IMR-90 (cell line): ENCODE measurements at regions not wholly inside any gene's neighbourhood (a gene's known extent, or its start where the extent isn't known, plus 50 kb on each side); places are given as distances from the start of the nearest gene placed in this dataset.

Source experiments
- ATAC-seq: fragments of 200-7000 bp; cut with Tn5 transposase; 2 replicates; pipeline ENCODE4 v1.9.1; 2020; ENCODE audit warnings: low read depth, mild to moderate bottlenecking, moderate library complexity
- BruUV-seq: library from RNA; stranded (reverse); fragments of 400-500 nt; replicated peaks from 2 replicates; lab custom pipeline; 2021; lab: Mats Ljungman, UMichigan
- CTCF ChIA-PET: fragments of 300-600 bp; formaldehyde crosslinking; extraction: SDS; loops from one replicate; lab custom pipeline; 2021; ENCODE audit warnings: antibody characterized with exemption; lab: Yijun Ruan, JAX
- POLR2A ChIA-PET: fragments of 300-600 bp; sonication (Branson Sonifier 250); formaldehyde crosslinking; loops from one replicate; lab custom pipeline; 2022; ENCODE audit warnings: antibody characterized with exemption; ENCODE audit not compliant: unreplicated experiment; lab: Charles Lee
- DNase-seq: peaks from one replicate; pipeline ENCODE4 v3.0.0; 2013
- H2AFZ ChIP-seq: replicated peaks from 2 replicates; pipeline ENCODE3; 2013; ENCODE audit warnings: low read length, mild to moderate bottlenecking; ENCODE audit not compliant: poor library complexity
- H2AK5ac ChIP-seq: 2 replicates; pipeline ENCODE4 v1.6.1; 2013; ENCODE audit warnings: low read depth, low read length, inconsistent platforms
- H2AK9ac ChIP-seq: replicated peaks from 2 replicates; pipeline ENCODE3; 2013; ENCODE audit warnings: mild to moderate bottlenecking, low read depth, low read length, moderate library complexity; ENCODE audit not compliant: poor library complexity
- H2BK120ac ChIP-seq: 2 replicates; pipeline ENCODE4 v1.6.1; 2013; ENCODE audit warnings: low read depth, low read length, inconsistent platforms
- H2BK15ac ChIP-seq: 3 replicates; pipeline ENCODE4 v1.6.1; 2013; ENCODE audit warnings: low read depth, low read length, inconsistent platforms
- H2BK20ac ChIP-seq: 2 replicates; pipeline ENCODE4 v1.6.1; 2013; ENCODE audit warnings: low read depth, mild to moderate bottlenecking, inconsistent platforms, low read length, moderate library complexity
- H2BK5ac ChIP-seq: 2 replicates; pipeline ENCODE4 v1.6.1; 2013; ENCODE audit warnings: mild to moderate bottlenecking, low read depth, low read length, inconsistent platforms; ENCODE audit not compliant: poor library complexity, severe bottlenecking
- H3K14ac ChIP-seq: replicated peaks from 2 replicates; pipeline ENCODE4 v1.6.1; 2013; ENCODE audit warnings: low read depth, low read length, inconsistent platforms
- H3K18ac ChIP-seq: 2 replicates; pipeline ENCODE4 v1.6.1; 2013; ENCODE audit warnings: low read depth, low read length, control low read depth
- H3K23ac ChIP-seq: 2 replicates; pipeline ENCODE4 v1.6.1; 2013; ENCODE audit warnings: low read depth, low read length, inconsistent platforms
- H3K27ac ChIP-seq: 2 replicates; pipeline ENCODE4 v1.5.1; 2013; ENCODE audit warnings: mild to moderate bottlenecking, control low read depth, low read length; ENCODE audit not compliant: insufficient read depth
- H3K27me3 ChIP-seq: 2 replicates; pipeline ENCODE4 v1.6.1; 2013; ENCODE audit warnings: low read length; ENCODE audit not compliant: control insufficient read depth, insufficient read depth
- H3K36me3 ChIP-seq: 2 replicates; pipeline ENCODE4 v1.6.1; 2013; ENCODE audit warnings: low read length, mixed read lengths; ENCODE audit not compliant: control insufficient read depth, insufficient read depth
- H3K4ac ChIP-seq: 2 replicates; pipeline ENCODE4 v1.6.1; 2013; ENCODE audit warnings: low read depth, low read length, inconsistent platforms
- H3K4me1 ChIP-seq: 2 replicates; pipeline ENCODE4 v1.6.1; 2013; ENCODE audit warnings: low read length, mixed read lengths; ENCODE audit not compliant: control insufficient read depth, insufficient read depth
- H3K4me2 ChIP-seq: 2 replicates; pipeline ENCODE4 v1.6.1; 2013; ENCODE audit warnings: low read depth, mild to moderate bottlenecking, control low read depth, low read length, moderate library complexity
- H3K4me3 ChIP-seq: 2 replicates; pipeline ENCODE4 v1.5.1; 2013; ENCODE audit warnings: low read depth, mild to moderate bottlenecking, control low read depth, low read length, moderate library complexity; ENCODE audit not compliant: insufficient read depth
- H3K56ac ChIP-seq: 2 replicates; pipeline ENCODE4 v1.6.1; 2013; ENCODE audit warnings: low read length, inconsistent platforms; ENCODE audit not compliant: insufficient read depth; ENCODE audit errors: extremely low read depth
- H3K79me1 ChIP-seq, 2 experiments: 2 replicates each; pipeline ENCODE4 v1.6.1; 2013; ENCODE audit warnings: low read length in 2 of 2, inconsistent platforms in 1 of 2, low read depth in 1 of 2
- H3K9ac ChIP-seq: 2 replicates; pipeline ENCODE4 v1.6.1; 2013; ENCODE audit warnings: low read depth, low read length, control low read depth
- H3K9me1 ChIP-seq: 2 replicates; pipeline ENCODE4 v1.6.1; 2013; ENCODE audit warnings: low read length, inconsistent platforms; ENCODE audit not compliant: insufficient read depth
- H3K9me3 ChIP-seq: 2 replicates; pipeline ENCODE4 v1.6.1; 2013; ENCODE audit warnings: low read length; ENCODE audit not compliant: control insufficient read depth, insufficient read depth
- H4K20me1 ChIP-seq: 2 replicates; pipeline ENCODE4 v1.6.1; 2013; ENCODE audit warnings: low read length, inconsistent platforms; ENCODE audit not compliant: insufficient read depth
- H4K5ac ChIP-seq: 2 replicates; pipeline ENCODE4 v1.6.1; 2013; ENCODE audit warnings: mild to moderate bottlenecking, low read depth, low read length, control low read depth
- H4K8ac ChIP-seq, 2 experiments: 2 replicates each; pipeline ENCODE4 v1.6.1; 2013; ENCODE audit warnings: low read depth in 2 of 2, low read length in 2 of 2, control low read depth in 1 of 2, inconsistent platforms in 1 of 2
- H4K91ac ChIP-seq: 2 replicates; pipeline ENCODE4 v1.6.1; 2013; ENCODE audit warnings: low read depth, low read length, inconsistent platforms; ENCODE audit not compliant: insufficient read depth
- BHLHE40 ChIP-seq: fragments of 150-350 bp; IDR thresholded peaks from 2 replicates; pipeline ENCODE4 v1.6.1; 2016; ENCODE audit warnings: mild to moderate bottlenecking, low read depth, low read length
- CEBPB ChIP-seq: IDR thresholded peaks from 2 replicates; pipeline ENCODE4 v1.6.1; 2012; ENCODE audit warnings: low read depth, low read length, improper control_type of control experiment
- CHD1 ChIP-seq: IDR thresholded peaks from 2 replicates; pipeline ENCODE4 v1.6.1; 2012; ENCODE audit warnings: low read depth, low read length, improper control_type of control experiment
- FOS ChIP-seq: fragments of 150-350 bp; IDR thresholded peaks from 2 replicates; pipeline ENCODE4 v1.6.1; 2016; ENCODE audit warnings: low read depth, low read length
- MAZ ChIP-seq: IDR thresholded peaks from 2 replicates; pipeline ENCODE4 v1.6.1; 2012; ENCODE audit warnings: low read depth, mild to moderate bottlenecking, low read length, improper control_type of control experiment, moderate library complexity, borderline replicate concordance
- MXI1 ChIP-seq: IDR thresholded peaks from 2 replicates; pipeline ENCODE4 v1.6.1; 2012; ENCODE audit warnings: low read depth, mild to moderate bottlenecking, low read length, moderate library complexity, borderline replicate concordance
- POLR2A ChIP-seq: IDR thresholded peaks from 2 replicates; pipeline ENCODE4 v1.6.1; 2012; ENCODE audit warnings: mild to moderate bottlenecking, low read depth, low read length
- RAD21 ChIP-seq: IDR thresholded peaks from 2 replicates; pipeline ENCODE4 v1.6.1; 2012; ENCODE audit warnings: low read length, improper control_type of control experiment
- RCOR1 ChIP-seq: IDR thresholded peaks from 2 replicates; pipeline ENCODE4 v1.6.1; 2012; ENCODE audit warnings: mild to moderate bottlenecking, low read length, improper control_type of control experiment; ENCODE audit not compliant: insufficient replicate concordance
- RFX5 ChIP-seq: IDR thresholded peaks from 2 replicates; pipeline ENCODE4 v1.8.0; 2012; ENCODE audit warnings: low read depth, mild to moderate bottlenecking, low read length, moderate library complexity
- WGBS, 2 experiments: methylation state at CpG; one replicate each; pipeline versions ENCODE4 v1.1.5 to v1.1.7; 2013; ENCODE audit warnings: missing lambda C conversion rate in 2 of 2; ENCODE audit not compliant: insufficient read length in 1 of 2; ENCODE audit errors: extremely low coverage in 2 of 2; 5-methylcytosine and 5-hydroxymethylcytosine counted together
- dilution Hi-C: fragments of 300-500 bp; cut with HindIII; formaldehyde crosslinking; loops from one replicate; pipeline ENCODE4 v1.14.3; 2018; ENCODE audit warnings: low sequenced_read_pairs; ENCODE audit not compliant: unreplicated experiment
- in situ Hi-C: fragments of 300-500 bp; cut with MboI; formaldehyde crosslinking; loops from 3 replicates; pipeline ENCODE4 v1.14.3; 2019; ENCODE audit warnings: low sequenced_read_pairs, inconsistent platforms, mixed read lengths
- intact Hi-C: fragments of 100-400 bp; cut with micrococcal nuclease; formaldehyde crosslinking; loops from 2 replicates; pipeline ENCODE4 v1.10.0; 2022
- TF ChIP-seq, protein P1 (sequence below): conservative IDR thresholded peaks from 2 replicates; pipeline ENCODE4 v1.5.1; 2012; ENCODE audit warnings: mild to moderate bottlenecking, low read depth, low read length, improper control_type of control experiment
- TF ChIP-seq, protein P2 (sequence below): fragments of 150-350 bp; IDR thresholded peaks from 2 replicates; pipeline ENCODE4 v1.6.1; 2016; ENCODE audit warnings: low read depth, mild to moderate bottlenecking, low read length, moderate library complexity, borderline replicate concordance
- TF ChIP-seq, protein P3 (sequence below): fragments of 150-350 bp; IDR thresholded peaks from 2 replicates; pipeline ENCODE4 v1.6.1; 2017; ENCODE audit warnings: mild to moderate bottlenecking, antibody characterized with exemption, low read length, low read depth

DNA sequence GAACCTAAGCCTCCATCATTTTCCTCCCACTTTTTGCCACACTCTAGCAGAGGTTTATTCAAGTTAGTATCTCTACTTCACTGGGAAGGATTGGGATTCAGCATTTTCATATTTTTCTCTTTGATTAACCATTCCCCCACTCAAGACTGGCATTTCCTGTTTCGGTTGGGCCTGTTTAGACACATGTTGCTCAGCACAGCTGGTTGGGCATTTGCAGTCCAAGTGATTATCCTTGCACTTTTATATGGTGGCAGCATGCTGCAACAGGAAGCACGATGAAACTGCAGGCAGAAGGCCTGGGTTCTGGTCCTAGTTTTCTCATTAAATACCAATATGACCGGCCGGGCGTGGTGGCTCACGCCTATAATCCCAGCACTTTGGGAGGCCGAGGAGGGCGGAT lies 182.9 kb upstream of the GRIN2B start:
- Histone ChIP-seq H4K20me1 (no peaks in the 10 kb centered on the region), H3K9ac (no peak overlapping the region), H2AFZ (no peak overlapping the region), H2AK5ac (no peak overlapping the region), H3K23ac (no peak overlapping the region), H4K91ac (no peak overlapping the region), H3K9me1 (no peaks in the 10 kb centered on the region), H3K4me3 (no peak overlapping the region), H2BK120ac (no peak overlapping the region), H3K27me3 (no peaks in the 10 kb centered on the region), H2AK9ac (no peak overlapping the region), H3K79me1 (no peaks in the 10 kb centered on the region), H3K27ac (no peak overlapping the region), H2BK5ac (no peak overlapping the region), H3K4ac (no peak overlapping the region), H3K36me3 (no peaks in the 10 kb centered on the region), H3K4me2 (no peak overlapping the region), H3K18ac (no peak overlapping the region), H3K56ac (no peak overlapping the region), H2BK20ac (no peak overlapping the region), H4K5ac (no peak overlapping the region), H4K8ac (no peak overlapping the region), H3K14ac (no peak overlapping the region), H3K9me3 (no peaks in the 10 kb centered on the region), H2BK15ac (no peak overlapping the region), H3K4me1 (no peaks in the 10 kb centered on the region)
- 38% methylated on average over 1 of the region's 8 CpGs; no CpG with 5 or more reads in 1 of the 2 experiments for WGBS, 2 experiments
- CTCF ChIA-PET, result no interaction called here
- intact Hi-C loops (loop anchor here (10.0 kb wide), 2 partner anchors 1169 to 1439 kb away; no protein-coding TSS in a partner anchor), in situ Hi-C loops (loop anchor here (10.0 to 25.0 kb wide), 2 partner anchors 427 to 889 kb away; no protein-coding TSS in a partner anchor), dilution Hi-C loops (no loop called here)
- POLR2A ChIA-PET, result no interaction called here
- BruUV-seq, result no TSS peak
- ATAC-seq (no peak), DNase-seq (no peak)
- TF ChIP-seq MAZ (no peak), RFX5 (no peak), MXI1 (no peak), RAD21 (no peak), RCOR1 (no peak), FOS (no peak), CEBPB (no peak), BHLHE40 (no peak), POLR2A (no peak), CHD1 (no peak)
- TF ChIP-seq, protein P1, sequence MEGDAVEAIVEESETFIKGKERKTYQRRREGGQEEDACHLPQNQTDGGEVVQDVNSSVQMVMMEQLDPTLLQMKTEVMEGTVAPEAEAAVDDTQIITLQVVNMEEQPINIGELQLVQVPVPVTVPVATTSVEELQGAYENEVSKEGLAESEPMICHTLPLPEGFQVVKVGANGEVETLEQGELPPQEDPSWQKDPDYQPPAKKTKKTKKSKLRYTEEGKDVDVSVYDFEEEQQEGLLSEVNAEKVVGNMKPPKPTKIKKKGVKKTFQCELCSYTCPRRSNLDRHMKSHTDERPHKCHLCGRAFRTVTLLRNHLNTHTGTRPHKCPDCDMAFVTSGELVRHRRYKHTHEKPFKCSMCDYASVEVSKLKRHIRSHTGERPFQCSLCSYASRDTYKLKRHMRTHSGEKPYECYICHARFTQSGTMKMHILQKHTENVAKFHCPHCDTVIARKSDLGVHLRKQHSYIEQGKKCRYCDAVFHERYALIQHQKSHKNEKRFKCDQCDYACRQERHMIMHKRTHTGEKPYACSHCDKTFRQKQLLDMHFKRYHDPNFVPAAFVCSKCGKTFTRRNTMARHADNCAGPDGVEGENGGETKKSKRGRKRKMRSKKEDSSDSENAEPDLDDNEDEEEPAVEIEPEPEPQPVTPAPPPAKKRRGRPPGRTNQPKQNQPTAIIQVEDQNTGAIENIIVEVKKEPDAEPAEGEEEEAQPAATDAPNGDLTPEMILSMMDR, result no peak
- TF ChIP-seq, protein P2, sequence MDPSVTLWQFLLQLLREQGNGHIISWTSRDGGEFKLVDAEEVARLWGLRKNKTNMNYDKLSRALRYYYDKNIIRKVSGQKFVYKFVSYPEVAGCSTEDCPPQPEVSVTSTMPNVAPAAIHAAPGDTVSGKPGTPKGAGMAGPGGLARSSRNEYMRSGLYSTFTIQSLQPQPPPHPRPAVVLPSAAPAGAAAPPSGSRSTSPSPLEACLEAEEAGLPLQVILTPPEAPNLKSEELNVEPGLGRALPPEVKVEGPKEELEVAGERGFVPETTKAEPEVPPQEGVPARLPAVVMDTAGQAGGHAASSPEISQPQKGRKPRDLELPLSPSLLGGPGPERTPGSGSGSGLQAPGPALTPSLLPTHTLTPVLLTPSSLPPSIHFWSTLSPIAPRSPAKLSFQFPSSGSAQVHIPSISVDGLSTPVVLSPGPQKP, result no peak
- TF ChIP-seq, protein P3, sequence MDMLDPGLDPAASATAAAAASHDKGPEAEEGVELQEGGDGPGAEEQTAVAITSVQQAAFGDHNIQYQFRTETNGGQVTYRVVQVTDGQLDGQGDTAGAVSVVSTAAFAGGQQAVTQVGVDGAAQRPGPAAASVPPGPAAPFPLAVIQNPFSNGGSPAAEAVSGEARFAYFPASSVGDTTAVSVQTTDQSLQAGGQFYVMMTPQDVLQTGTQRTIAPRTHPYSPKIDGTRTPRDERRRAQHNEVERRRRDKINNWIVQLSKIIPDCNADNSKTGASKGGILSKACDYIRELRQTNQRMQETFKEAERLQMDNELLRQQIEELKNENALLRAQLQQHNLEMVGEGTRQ, result no peak
